Fibroblast of skin of left biceps (primary cell): ENCODE measurements at regions not wholly inside any gene's neighbourhood (a gene's known extent, or its start where the extent isn't known, plus 50 kb on each side); places are given as distances from the start of the nearest gene placed in this dataset.
A peak's percentile ranks its signal among the peaks of the same experiment; 100 is the strongest.
"Not testable (repeated sequence)": the region's sequence is repeated elsewhere in the genome, so short reads cannot be mapped to it uniquely, and the experiment has no call there.

Source experiments
- DNase-seq, 2 experiments: peaks; one replicate each; pipeline ENCODE4 v3.0.0-alpha.2; 2013; ENCODE audit warnings: low read depth in 2 of 2

GRCh38 chr18:39565551-39566230 is 2000.1 kb upstream of the CELF4 start:
- not testable (repeated sequence) for DNase-seq

- no peak for DNase-seq
Observed at GRCh38 chr18:39564716-39565115, 1999.1 kb upstream of the CELF4 start.

GRCh38 chr18:39561126-39561525 is 1995.5 kb upstream of the CELF4 start:
- DNase-seq = peak; percentile 44 to 58

DNA sequence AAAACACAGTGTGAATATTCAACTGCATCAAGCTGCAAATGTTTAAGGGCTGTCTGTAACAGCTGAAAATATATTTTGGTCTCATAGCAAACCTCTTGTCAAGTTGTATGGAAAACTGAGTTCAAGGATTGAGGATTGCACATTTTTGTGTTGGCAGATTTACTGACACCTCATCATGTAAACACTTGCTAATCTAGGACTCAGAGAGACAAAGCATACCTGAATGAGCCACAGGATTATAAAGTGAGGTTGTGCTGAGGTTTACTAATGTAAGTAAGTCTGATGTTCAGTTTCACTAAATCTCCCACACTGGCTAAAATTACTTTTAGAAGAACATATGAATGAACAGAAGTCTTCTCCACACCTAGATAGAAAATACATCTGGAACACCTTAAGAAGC is 1993.1 kb upstream of the CELF4 start:
- DNase-seq = no peak

GRCh38 chr18:39555496-39555895 is 1989.9 kb upstream of the CELF4 start:
- peak in 1 of 2 experiments; percentile 7 for DNase-seq

GRCh38 chr18:39550701-39551100 is 1985.1 kb upstream of the CELF4 start:
- DNase-seq = no peak

DNA sequence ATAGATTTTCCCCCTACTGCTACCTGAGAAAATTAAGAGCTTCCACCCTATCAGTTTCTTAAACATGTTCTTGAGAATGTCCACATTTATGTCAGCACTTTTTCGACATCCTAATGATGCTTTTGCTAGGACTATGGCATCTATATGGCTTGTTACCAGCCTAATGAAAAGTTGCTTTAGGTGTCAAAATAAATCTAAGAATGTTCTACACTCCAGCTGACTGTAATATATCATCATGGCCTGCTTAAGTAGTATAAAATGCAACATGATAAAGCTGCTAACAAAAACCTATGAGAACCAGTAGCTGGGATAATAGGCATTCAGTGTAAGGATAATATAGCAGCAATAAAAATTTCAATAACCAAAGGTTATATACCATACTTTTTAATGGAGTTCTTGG is 1983.5 kb upstream of the CELF4 start:
- no peak for DNase-seq

- no peak for DNase-seq
Observed at GRCh38 chr18:39531659-39532058, 1966.1 kb upstream of the CELF4 start.

DNA sequence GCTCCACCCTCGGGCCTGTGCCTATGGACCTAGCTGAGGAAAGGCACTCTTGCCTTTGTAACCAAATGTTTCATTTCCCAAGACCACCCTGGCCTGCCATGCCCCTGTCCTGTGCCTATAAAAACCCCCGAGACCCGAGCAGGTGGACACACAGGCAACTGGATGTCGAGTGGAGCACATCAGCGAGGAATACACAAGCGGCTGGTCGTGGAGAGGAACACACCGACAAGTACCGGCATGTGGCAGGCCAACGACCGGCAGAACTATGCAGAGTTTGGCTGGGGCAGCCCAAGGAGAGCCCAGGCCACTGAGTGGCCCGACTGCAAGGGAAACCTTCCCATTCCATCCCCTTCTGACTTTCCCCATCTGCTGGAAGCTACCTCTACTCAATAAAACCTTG is 1963.8 kb upstream of the CELF4 start:
- no peak for DNase-seq

GRCh38 chr18:39527465-39527864 is 1961.9 kb upstream of the CELF4 start:
- no peak for DNase-seq

DNA sequence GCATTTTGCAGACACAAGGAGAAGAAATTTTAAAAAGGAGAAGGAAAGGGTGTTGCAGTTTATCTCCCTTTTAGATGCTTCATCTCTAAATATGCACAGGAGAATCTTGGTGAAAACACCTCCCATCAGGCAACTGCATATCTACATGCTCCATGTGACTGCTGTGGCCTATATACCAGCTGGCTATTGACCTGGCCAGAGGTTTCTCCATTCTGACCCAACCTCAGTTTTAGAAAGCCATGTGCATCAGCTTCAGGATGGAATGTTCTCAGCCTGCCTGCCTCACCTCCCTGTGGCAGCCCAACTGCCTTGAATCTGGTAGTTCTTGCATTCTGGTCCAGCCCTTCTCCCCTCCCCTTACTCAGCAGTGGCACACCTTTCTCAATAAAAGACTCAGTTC is 1958.8 kb upstream of the CELF4 start:
- no peak for DNase-seq

DNA sequence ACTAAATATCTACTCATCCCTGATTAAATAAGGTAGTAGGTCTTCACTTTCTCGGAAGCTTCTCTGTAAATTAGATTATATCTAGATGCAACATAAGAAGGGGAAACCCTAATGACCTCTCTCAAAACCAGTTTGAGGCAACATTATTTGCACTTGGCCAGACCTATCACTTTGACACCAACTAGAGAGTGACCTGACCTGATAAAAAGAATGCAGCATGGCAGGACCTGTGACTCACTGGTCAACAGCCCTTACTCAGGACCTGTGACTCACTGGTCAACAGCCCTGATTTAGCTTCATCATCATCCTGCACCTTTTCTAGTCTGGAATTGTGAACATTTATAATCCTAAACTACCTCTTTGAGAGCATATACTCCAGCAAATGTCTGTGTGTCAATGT is 1957.7 kb upstream of the CELF4 start:
- DNase-seq = no peak

DNA sequence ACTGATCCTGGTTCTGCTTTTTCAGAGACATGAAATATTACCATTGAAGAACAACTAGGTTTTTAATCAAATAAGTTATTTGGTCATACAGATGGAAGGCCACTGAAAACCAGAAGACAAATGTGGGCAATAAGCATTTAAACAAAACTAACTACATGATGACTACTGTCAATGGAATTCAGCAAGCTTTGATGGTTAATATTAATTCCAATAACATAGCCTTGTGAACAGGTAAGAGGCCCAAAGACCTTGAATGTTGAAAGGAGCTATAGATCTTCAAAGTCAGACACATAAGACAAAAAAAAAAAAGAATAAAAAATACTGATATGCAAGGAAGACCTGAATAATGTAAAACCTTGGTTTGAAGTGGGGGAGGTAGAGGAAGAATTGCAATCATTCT is 1955.6 kb upstream of the CELF4 start:
- no peak for DNase-seq

DNA sequence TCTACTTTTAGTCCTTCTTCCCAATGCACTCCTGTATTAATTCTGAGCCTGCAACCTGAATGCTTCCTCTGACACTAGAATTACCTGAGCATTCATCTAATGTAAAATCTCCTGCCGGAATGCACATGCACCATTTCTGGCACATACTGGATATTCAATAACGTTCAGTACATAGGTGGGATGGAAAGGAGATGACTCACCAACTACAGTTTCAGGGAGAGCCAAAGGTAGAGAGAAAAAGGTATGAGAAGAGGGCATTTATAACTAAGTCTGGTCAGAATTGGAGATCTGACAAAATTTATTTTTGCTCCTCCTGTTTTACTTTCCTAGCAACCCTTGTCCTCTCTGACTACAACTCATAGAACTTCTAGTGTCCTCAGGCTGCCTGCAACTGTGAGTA is 1954.1 kb upstream of the CELF4 start:
- DNase-seq = no peak

DNA sequence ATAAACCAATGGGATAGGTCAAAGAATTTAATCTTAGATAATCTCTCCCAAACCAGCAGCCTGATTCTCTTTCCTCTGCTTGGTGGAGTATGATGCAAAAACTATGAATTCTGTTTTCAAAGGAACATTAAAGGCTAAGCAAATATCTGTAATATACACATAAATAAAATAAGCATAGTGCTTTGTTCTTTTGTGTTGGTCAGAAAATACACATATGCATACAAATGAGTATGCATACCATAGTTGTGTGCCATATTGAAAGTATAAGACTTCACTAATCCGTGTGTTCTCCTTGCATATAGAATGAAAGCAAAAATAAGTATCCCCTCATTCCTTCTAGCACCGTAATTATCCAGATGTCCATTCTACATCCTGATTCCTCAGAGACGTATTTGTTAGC is 1949.7 kb upstream of the CELF4 start:
- DNase-seq = no peak

DNA sequence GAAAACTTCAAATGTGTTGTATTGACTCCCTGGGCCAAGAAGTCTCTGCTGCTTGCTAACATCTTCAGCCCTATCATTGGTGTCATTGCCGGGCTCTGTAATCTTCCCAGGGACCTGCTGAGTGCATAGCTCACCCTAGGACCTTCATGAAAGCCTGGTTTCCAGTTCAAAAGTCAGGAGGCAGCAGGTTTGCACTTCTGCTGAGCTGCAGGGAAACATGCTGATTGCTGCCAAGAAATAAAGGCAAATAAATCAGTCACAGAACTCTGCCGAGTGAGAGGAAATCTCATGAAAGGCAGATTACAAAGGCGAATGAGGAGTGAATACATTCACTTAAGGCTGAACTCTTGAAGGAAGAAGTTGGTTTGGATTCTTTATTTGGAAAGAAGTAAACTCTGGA is 1947.6 kb upstream of the CELF4 start:
- no peak for DNase-seq

- no peak for DNase-seq
Observed at GRCh38 chr18:39506581-39507330, 1941.2 kb upstream of the CELF4 start.

- no peak for DNase-seq
Observed at GRCh38 chr18:39500306-39500705, 1934.7 kb upstream of the CELF4 start.

DNA sequence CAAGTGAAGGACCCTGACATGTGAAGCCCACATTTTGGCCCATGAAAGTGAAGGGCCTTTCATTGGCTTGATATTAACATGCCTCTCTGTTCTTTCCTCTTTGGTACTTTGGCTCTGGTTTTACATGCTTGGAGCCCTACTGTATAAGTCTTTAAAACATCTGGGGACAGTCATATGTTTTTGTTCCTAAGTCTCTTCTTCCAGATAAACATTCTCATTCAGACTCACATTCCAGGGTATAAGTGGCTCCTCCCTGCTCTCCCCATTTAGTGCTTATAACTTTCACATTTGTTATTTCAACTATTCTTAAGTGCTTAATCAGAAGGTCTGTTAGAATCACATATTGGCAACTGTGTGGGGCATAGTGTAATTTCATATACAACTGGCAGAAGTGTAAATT is 1932.2 kb upstream of the CELF4 start:
- no peak for DNase-seq

- no peak for DNase-seq
Observed at GRCh38 chr18:39496986-39497385, 1931.4 kb upstream of the CELF4 start.

- no peak for DNase-seq
Observed at GRCh38 chr18:39494211-39494896, 1928.8 kb upstream of the CELF4 start.

GRCh38 chr18:39491408-39491807 is 1925.8 kb upstream of the CELF4 start:
- no peak for DNase-seq

GRCh38 chr18:39489431-39489830 is 1923.8 kb upstream of the CELF4 start:
- no peak for DNase-seq
